ENCODE measurements at regions not wholly inside any gene's neighbourhood (a gene's known extent, or its start where the extent isn't known, plus 50 kb on each side); places are given as distances from the start of the nearest gene placed in this dataset.

DNA sequence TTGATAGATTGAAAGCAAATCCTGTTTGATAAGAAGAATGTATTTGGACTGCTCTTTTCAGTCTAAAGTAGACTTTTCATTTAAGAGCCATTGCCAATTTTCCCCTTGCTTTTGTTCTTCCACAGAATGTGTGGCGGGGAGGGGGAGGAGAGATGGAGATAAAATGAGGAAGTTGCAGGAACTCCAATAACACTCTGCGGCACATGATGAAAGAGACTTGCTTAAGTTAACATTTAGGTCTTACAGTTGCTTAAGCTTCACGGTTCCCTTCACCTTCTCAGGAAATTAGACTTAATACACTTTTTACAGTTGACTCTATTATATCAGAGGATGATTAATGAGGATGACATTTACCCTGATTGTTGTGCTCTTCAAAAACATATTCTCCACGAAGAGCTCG lies 537.3 kb downstream of the TMTC2 start:
- DNase-seq (ENCODE audit: low spot score): no peak

DNA sequence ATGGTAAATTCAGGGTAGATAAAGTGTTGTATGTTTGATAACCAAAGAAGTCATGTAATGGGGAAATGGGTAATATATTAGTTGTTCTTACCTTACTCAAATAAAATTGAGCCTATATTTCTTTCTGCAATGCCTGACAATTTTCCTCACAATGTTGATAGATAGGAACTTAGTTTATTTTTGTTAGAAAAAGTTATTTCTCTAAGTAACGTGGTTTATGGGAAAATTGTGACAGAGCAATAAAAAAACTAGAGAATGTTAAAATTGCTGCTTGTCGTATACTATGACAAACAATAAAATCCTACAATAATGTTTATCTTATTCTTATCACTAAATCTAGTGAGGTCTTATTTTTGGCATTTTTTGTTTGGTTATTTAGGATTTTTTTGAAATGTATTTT lies 534.1 kb downstream of the TMTC2 start:
- DNase-seq (ENCODE audit: low spot score): no peak

DNA sequence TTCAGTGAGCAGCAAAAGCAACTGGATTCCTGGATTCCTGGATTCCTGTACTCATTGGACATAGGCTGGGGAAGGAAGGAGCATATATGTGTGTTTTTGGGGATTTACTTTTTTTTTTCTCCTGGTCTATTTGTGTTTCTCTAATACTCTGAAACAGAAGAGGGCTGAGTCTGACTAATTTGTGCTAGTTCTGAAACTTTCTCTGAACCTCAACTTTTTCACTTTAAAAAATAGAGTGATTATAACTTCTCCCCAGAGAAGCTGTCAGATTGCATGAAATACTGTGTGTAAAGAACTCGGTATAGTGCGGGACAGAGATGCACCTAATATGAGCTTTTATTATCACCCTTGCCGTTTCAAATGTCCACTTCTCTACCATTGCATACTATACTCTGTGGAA lies 529.5 kb downstream of the TMTC2 start:
- no peak for DNase-seq (ENCODE audit: low spot score)

DNA sequence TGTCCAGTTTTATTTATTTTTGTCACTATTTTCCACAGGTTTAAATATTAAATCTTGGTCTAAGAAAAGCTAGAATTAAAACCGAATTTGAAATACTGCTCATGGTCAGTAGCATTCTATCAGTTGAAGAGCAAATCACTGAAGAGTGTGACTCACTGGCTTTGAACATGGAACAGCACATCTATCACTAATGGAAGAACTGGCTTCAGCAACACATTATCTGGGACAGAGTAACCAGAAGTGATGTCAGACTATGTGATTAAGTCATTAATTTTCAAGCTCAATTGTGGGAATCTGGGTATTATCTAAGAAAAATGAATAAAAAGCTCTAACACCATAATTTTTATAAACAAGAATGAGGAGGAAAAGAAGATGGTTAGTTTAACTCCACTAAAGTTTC lies 527.5 kb downstream of the TMTC2 start:
- no peak for DNase-seq (ENCODE audit: low spot score)

DNA sequence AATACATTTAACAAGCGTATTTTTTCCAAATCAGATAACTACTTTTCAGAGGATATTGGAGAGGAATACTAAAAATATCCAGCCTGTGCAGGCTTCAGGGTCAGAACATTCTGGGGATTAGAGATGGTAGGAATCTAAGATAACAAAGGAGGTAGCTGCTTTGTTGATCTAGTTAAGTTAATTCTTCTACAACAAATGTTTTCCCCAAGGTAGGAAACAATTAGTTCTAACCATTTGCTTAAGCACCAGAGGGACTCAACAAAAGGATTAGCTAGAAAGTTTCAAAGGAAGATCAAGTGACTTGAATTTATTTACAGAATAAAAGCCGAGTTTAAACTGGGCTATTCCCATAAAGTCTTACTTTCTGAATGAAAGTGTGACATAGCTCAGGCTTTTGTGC lies 524.2 kb downstream of the TMTC2 start:
- no peak for DNase-seq (ENCODE audit: low spot score)

DNA sequence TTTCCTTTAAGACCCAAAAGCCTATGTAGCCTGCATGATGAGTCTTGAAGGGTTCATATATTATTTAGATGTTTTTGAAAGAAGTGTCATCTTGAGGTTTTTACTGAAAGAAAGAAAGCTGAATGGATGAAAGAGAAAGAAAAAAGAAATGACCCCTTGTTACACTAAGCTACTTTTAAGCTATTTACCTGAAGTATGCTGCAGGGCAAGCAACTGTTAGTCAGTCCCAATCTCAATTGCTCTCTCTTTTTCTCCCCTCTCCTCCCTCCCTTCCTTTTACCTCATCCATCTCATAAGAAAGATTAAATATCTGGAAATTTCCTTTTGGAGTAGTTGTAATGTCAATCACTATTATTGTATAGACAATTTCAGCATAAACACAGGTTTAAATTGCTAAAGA lies 512.4 kb downstream of the TMTC2 start:
- DNase-seq (ENCODE audit: low spot score): no peak

DNA sequence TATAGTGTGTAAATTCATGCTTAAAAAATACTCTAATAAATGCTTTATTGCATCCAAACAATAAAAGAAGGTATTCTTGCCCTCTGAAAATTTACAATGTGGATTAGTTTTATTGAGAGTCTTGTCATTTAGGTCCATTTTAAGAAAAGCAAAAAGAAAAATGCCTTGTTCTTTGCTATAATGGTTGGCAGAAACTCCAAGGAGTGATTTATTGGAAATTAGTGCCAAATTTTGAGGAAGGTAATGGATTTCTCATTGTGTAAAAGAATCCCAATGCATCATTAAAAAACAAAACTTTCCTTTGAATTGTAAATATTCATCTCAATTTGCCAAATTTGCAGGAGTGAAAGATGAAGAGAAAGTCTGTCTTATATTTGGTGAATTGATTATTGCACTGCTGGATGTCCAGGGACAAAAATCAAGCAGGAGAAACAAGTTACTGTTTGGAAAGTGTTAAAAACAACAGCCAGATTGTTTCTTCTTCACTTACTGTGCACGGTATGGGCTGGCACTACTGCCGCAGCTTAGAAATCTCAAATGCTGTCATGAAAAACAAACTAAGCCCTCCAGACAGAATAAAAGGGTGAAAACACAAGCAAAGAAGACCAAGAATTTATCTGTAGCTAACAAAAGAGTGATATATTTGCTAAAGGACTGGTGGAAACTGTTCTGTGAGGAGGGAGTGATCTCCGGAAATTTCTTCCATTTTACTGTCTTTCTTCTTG lies 511.7 kb downstream of the TMTC2 start:
- no peak for DNase-seq (ENCODE audit: low spot score)

DNA sequence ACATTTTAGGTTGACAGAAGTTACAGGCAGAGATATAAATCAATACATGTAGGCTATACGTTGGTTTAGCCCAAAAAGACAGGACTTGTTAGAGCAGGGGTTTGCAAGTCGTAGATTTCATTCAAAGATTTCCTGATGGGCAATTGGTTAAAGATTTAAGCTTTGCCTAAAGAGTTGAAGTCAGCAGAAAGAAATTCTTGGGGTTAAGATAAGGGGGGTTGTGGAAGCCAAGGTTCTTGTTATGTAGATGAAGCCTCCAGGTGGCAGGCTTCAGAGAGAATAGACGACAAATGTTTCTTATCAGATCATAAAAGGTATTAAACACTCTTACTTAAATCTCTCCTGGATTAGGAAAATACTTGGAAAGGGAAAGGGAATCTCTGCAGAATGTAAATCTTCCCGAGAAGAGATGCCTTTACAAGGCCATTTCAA lies 510.8 kb downstream of the TMTC2 start:
- DNase-seq (ENCODE audit: low spot score): no peak

DNA sequence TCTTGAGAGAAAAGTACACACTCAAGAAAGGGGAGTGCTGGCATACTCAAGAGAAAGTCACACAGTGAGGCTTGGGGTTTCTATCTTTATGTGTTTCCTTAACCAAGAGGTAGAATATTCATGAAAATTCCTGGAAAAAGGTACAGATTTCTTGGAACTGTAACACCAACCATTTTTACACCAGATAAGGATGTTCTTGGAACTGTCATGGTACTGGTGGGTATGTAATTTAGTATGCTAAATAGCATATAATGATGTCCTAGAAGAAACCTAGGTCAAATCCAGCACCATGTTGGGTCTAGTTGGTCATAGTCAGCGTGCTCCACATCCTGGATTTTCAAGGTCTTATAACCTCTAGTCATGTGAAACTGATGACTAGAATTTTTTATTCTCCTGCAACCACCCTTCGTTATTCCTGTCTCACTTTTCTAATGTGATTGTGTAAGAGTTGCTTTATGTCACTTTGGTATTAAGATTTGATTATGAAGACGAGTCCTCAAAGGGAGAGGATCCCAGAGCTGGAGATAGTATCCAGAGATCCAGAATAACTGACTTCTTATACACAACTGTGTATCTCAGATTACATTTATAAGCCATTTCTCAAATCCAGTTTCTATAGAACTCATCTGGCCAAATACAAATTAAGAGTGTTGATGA lies 510.1 kb downstream of the TMTC2 start:
- no peak for DNase-seq (ENCODE audit: low spot score)

DNA sequence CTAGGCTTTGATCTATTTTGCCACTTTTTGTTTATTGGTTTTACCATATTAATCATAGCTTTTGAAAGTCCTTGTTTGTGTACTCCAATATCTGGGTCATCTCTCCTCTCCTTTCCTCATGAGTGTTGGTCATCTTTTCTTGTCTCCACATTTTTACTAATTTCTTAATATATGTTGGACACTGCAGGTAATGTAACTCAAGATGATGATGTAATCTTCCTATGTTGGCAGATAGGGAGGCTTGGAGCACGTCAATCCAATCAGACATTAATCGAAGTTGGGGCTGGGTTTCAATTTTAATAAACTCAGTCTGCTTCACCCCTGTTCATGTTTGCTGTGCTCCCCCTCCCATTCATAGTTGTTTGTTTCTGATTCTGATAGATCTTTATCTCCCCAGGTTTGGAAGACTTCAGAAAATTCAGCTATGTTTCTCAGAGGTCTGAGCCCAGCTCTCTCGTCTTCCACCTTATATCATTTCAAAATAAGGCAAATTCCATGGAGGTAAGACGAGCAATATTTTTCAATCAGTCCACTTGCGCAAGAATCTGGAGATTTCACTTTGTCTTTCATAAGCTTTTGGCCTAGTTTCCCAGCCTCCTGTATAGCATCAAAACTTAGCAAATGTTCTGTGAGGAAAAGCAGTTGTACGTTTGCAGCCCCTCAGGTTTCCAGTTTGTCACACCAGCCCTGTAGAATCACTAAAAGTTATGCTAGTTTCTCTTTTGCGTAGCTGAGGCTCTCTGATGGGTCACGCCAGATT lies 504.1 kb downstream of the TMTC2 start:
- no peak for DNase-seq (ENCODE audit: low spot score)

DNA sequence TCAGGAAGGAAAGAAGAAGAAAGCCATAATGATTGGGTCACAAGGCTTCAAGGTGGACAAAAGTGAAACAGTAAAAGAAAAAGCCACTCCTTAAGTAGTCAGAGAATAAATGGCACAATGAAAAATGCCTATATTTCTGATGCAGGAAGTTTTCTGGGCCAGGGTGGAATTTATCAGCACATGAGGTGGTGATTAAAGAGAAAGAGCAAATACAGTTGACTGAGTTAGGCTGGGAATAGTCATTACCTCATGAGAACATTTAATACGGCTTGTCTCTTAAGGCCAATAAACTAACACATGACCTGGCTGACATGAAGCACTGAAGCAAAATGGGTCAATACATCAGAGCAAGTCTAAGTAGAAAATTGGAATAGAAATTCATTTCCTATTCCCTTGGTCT lies 499.7 kb downstream of the TMTC2 start:
- DNase-seq (ENCODE audit: low spot score): no peak

DNA sequence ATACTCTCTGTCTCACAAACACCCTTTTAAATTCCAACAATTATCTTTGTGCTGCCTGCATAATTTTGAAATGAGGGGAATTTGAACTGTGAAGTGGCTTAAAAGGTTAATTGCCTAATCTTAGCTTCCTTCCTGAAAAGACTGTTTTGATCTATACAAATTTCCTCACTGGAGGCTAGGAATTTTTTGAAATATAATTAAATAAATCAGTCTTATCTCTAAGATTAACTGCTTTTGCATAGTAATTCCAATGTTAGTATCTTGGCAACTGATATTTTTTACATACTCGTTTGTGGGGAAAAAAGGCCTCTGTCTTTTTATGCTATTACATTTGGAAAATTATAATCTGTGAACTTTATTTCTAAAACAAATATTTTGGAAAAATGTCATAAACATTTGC lies 498.5 kb downstream of the TMTC2 start:
- DNase-seq (ENCODE audit: low spot score): no peak
